PC-3 (cell line): ENCODE measurements at regions not wholly inside any gene's neighbourhood (a gene's known extent, or its start where the extent isn't known, plus 50 kb on each side); places are given as distances from the start of the nearest gene placed in this dataset.

Source experiments
- EZH2phosphoT487 ChIP-seq: fragments of 300-600 bp; sonication (generic); IDR thresholded peaks from 2 replicates; pipeline ENCODE4 v1.6.1; 2018; ENCODE audit warnings: mild to moderate bottlenecking, antibody characterized with exemption, low read length, borderline replicate concordance
- TF ChIP-seq, protein P1 (sequence below): fragments of 300-600 bp; sonication (generic); conservative IDR thresholded peaks from 2 replicates; pipeline ENCODE4 v1.5.1; 2017; ENCODE audit warnings: antibody characterized with exemption, low read depth, mild to moderate bottlenecking, low read length

- TF ChIP-seq, protein P1, sequence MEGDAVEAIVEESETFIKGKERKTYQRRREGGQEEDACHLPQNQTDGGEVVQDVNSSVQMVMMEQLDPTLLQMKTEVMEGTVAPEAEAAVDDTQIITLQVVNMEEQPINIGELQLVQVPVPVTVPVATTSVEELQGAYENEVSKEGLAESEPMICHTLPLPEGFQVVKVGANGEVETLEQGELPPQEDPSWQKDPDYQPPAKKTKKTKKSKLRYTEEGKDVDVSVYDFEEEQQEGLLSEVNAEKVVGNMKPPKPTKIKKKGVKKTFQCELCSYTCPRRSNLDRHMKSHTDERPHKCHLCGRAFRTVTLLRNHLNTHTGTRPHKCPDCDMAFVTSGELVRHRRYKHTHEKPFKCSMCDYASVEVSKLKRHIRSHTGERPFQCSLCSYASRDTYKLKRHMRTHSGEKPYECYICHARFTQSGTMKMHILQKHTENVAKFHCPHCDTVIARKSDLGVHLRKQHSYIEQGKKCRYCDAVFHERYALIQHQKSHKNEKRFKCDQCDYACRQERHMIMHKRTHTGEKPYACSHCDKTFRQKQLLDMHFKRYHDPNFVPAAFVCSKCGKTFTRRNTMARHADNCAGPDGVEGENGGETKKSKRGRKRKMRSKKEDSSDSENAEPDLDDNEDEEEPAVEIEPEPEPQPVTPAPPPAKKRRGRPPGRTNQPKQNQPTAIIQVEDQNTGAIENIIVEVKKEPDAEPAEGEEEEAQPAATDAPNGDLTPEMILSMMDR, result no peak
- TF ChIP-seq EZH2phosphoT487, result no peak
Observed at GRCh38 chr18:72995558-72995957, 127.8 kb upstream of the NETO1 start.
